Type B pancreatic cell (in vitro differentiated cells): ENCODE measurements at regions not wholly inside any gene's neighbourhood (a gene's known extent, or its start where the extent isn't known, plus 50 kb on each side); places are given as distances from the start of the nearest gene placed in this dataset.

Experiments used
- DNase-seq: peaks from one replicate; pipeline ENCODE4 v3.0.0; 2021; ENCODE audit warnings: mixed read lengths; ENCODE audit not compliant: unreplicated experiment; ENCODE audit errors: extremely low spot score
- H3K27ac Mint-ChIP-seq: 2 replicates; pipeline ENCODE4 v1.8.0; 2021; ENCODE audit warnings: mild to moderate bottlenecking, mixed read lengths
- H3K27me3 Mint-ChIP-seq: 2 replicates; pipeline ENCODE4 v1.8.0; 2021; ENCODE audit warnings: mixed read lengths
- H3K36me3 Mint-ChIP-seq: 2 replicates; pipeline ENCODE4 v1.8.0; 2021; ENCODE audit warnings: mixed read lengths
- H3K4me1 Mint-ChIP-seq: one replicate; pipeline ENCODE4 v1.8.0; 2021; ENCODE audit warnings: mixed read lengths; ENCODE audit not compliant: unreplicated experiment
- H3K4me3 Mint-ChIP-seq: 2 replicates; pipeline ENCODE4 v1.8.0; 2021; ENCODE audit warnings: mild to moderate bottlenecking, mixed read lengths
- H3K9me3 Mint-ChIP-seq: 2 replicates; pipeline ENCODE4 v1.8.0; 2021; ENCODE audit warnings: mixed read lengths
- CTCF ChIP-seq: fragments of 200-600 bp; sonication (generic); conservative IDR thresholded peaks from 2 replicates; pipeline ENCODE4 v1.5.0; 2021; ENCODE audit warnings: antibody characterized with exemption, mild to moderate bottlenecking

GRCh38 chr9:118967901-118968300 lies 401.3 kb downstream of the BRINP1 start:
- Mint-ChIP-seq H3K36me3 (no peaks in the 10 kb centered on the region), H3K27me3 (no peaks in the 10 kb centered on the region), H3K4me1 (no peaks in the 10 kb centered on the region), H3K27ac (no peak overlapping the region), H3K4me3 (no peak overlapping the region), H3K9me3 (no peaks in the 10 kb centered on the region)
- TF ChIP-seq CTCF: no peak
- DNase-seq: no peak

- DNase-seq: no peak
- no peaks in the 10 kb centered on the region for H3K27me3 Mint-ChIP-seq
- no peaks in the 10 kb centered on the region for H3K4me1 Mint-ChIP-seq
- H3K9me3 Mint-ChIP-seq: no peaks in the 10 kb centered on the region
- no peak for TF ChIP-seq CTCF
- H3K27ac Mint-ChIP-seq: no peak overlapping the region
- no peak overlapping the region for H3K4me3 Mint-ChIP-seq
- no peaks in the 10 kb centered on the region for H3K36me3 Mint-ChIP-seq
Measured at GRCh38 chr9:118975736-118976135, 393.5 kb downstream of the BRINP1 start.

GRCh38 chr9:118976160-118976559 lies 393.1 kb downstream of the BRINP1 start:
- no peaks in the 10 kb centered on the region for H3K27me3 Mint-ChIP-seq
- H3K27ac Mint-ChIP-seq: no peak overlapping the region
- no peaks in the 10 kb centered on the region for H3K36me3 Mint-ChIP-seq
- no peak overlapping the region for H3K4me3 Mint-ChIP-seq
- no peak for DNase-seq
- no peak for TF ChIP-seq CTCF
- no peaks in the 10 kb centered on the region for H3K4me1 Mint-ChIP-seq
- no peaks in the 10 kb centered on the region for H3K9me3 Mint-ChIP-seq

- Mint-ChIP-seq H3K9me3 (no peaks in the 10 kb centered on the region), H3K27me3 (peaks cover 3% of the 10 kb centered on the region), H3K4me1 (peaks cover 24% of the 10 kb centered on the region), H3K27ac (no peak overlapping the region), H3K4me3 (no peak overlapping the region), H3K36me3 (no peaks in the 10 kb centered on the region)
- TF ChIP-seq CTCF: no peak
- no peak for DNase-seq
Measured at GRCh38 chr9:118984607-118985006, 384.6 kb downstream of the BRINP1 start.

GRCh38 chr9:118985851-118986250 lies 383.4 kb downstream of the BRINP1 start:
- no peak for DNase-seq

More at GRCh38 chr9:118985851-118986250, 383.4 kb downstream of the BRINP1 start:
- peaks cover 24% of the 10 kb centered on the region for H3K4me1 Mint-ChIP-seq
- TF ChIP-seq CTCF: no peak
- H3K36me3 Mint-ChIP-seq: no peaks in the 10 kb centered on the region
- H3K27ac Mint-ChIP-seq: no peak overlapping the region
- H3K4me3 Mint-ChIP-seq: no peak overlapping the region
- H3K27me3 Mint-ChIP-seq: peaks cover 3% of the 10 kb centered on the region
- H3K9me3 Mint-ChIP-seq: no peaks in the 10 kb centered on the region
